ENCODE measurements at regions not wholly inside any gene's neighbourhood (a gene's known extent, or its start where the extent isn't known, plus 50 kb on each side); places are given as distances from the start of the nearest gene placed in this dataset.
"Not testable (repeated sequence)": the region's sequence is repeated elsewhere in the genome, so short reads cannot be mapped to it uniquely, and the experiment has no call there.

DNA sequence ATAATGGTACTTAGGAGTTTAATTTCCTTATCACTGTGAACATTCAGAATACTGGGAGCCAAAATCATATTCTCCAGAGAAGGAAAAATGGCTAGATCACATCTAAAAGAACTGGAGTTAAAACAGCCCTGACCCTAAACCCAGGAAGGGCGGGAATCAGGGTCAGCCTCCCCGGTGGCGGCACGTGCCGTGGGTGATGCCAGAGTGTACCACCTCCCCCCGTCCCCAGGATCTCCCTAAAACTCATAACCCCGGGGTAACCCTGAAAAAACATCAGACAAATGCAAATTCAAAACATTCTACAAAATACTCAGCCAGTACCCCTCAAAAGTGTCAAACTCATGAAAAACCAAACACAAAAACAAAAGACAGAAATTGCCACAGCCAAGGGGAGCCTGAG, 148.3 kb downstream of the DLL1 start:
- Mint-ChIP-seq H3K27ac (ENCODE audit: low read depth) (no peak overlapping the region), H3K4me3 (no peak overlapping the region)

DNA sequence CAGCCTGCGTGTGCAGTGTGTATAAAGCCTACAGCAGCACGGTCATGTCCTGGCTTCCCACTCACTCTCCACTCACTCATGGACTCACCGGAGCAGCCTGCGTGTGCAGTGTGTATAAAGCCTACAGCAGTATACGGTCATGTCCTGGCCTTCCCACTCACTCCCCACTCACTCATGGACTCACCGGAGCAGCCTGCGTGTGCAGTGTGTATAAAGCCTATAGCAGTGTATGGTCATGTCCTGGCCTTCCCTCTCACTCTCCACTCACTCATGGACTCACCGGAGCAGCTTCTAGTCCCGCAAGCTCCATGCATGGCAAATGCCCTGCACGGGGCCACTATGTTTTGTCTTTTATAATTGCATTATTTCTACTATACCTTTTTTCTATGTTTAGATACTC, 149.8 kb downstream of the DLL1 start:
- not testable (repeated sequence) for DNase-seq (ENCODE audit: low spot score in 2 of 2); H3K36me3 Mint-ChIP-seq (ENCODE audit: insufficient read depth); H3K4me3 Mint-ChIP-seq; H3K9me3 Mint-ChIP-seq; H3K27me3 Mint-ChIP-seq; H3K27ac Mint-ChIP-seq (ENCODE audit: low read depth); ATAC-seq (replicated peaks; ENCODE audit: extremely low read depth, poor library complexity, severe bottlenecking)
- peaks cover 15% of the 10 kb centered on the region for H3K4me1 Mint-ChIP-seq

More for the DNA sequence above, 148.3 kb downstream of the DLL1 start:
- no peak for ATAC-seq (replicated peaks; ENCODE audit: extremely low read depth, poor library complexity, severe bottlenecking)
- Mint-ChIP-seq H3K4me1 (peaks cover 28% of the 10 kb centered on the region), H3K27me3 (no peaks in the 10 kb centered on the region), H3K9me3 (peaks cover 8% of the 10 kb centered on the region), H3K36me3 (ENCODE audit: insufficient read depth) (peaks cover 5% of the 10 kb centered on the region)
- DNase-seq (ENCODE audit: low spot score in 2 of 2): no peak

- Mint-ChIP-seq H3K4me3 (no peak overlapping the region), H3K9me3 (peaks cover 8% of the 10 kb centered on the region), H3K4me1 (peaks cover 8% of the 10 kb centered on the region), H3K27me3 (no peaks in the 10 kb centered on the region), H3K36me3 (ENCODE audit: insufficient read depth) (peaks cover 5% of the 10 kb centered on the region), H3K27ac (ENCODE audit: low read depth) (no peak overlapping the region)
- no peak for ATAC-seq (replicated peaks; ENCODE audit: extremely low read depth, poor library complexity, severe bottlenecking)
- no peak for DNase-seq (ENCODE audit: low spot score in 2 of 2)
Measured at GRCh38 chr6:170140129-170140528, 150.7 kb downstream of the DLL1 start.

DNA sequence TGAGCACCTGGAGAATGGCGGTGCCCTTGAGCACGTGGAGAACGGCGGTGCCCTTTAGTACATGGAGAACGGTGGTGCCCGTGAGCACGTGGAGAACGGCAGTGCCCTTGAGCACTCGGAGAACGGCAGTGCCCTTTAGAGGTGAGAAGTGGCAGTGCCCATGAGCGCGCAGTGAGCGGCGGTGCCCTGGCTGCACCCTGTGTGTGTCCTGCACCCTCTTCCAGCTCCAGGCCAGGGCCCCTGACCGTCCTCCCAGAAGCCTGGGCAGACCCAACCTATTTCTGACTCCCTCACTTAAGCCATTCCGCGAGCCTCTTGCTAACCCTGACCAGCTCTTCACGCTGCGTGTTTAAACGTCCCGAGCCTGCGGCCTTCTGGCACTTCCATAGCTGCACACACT, 151.3 kb downstream of the DLL1 start:
- DNase-seq (ENCODE audit: low spot score in 2 of 2) (no peak), ATAC-seq (replicated peaks; ENCODE audit: extremely low read depth, poor library complexity, severe bottlenecking) (no peak)
- Mint-ChIP-seq H3K27me3 (no peaks in the 10 kb centered on the region), H3K36me3 (ENCODE audit: insufficient read depth) (peaks cover 2% of the 10 kb centered on the region), H3K4me1 (peaks cover 2% of the 10 kb centered on the region), H3K27ac (ENCODE audit: low read depth) (no peak overlapping the region), H3K4me3 (no peak overlapping the region), H3K9me3 (peaks cover 3% of the 10 kb centered on the region)

GRCh38 chr6:170139046-170139445, 151.8 kb downstream of the DLL1 start:
- H3K4me1 Mint-ChIP-seq; ATAC-seq (replicated peaks; ENCODE audit: extremely low read depth, poor library complexity, severe bottlenecking); DNase-seq (ENCODE audit: low spot score in 2 of 2); H3K36me3 Mint-ChIP-seq (ENCODE audit: insufficient read depth); H3K27me3 Mint-ChIP-seq; H3K4me3 Mint-ChIP-seq; H3K9me3 Mint-ChIP-seq; H3K27ac Mint-ChIP-seq (ENCODE audit: low read depth): not testable (repeated sequence)

GRCh38 chr6:170137911-170138910, 152.7 kb downstream of the DLL1 start:
- Mint-ChIP-seq H3K27me3 (no peaks in the 10 kb centered on the region), H3K9me3 (no peaks in the 10 kb centered on the region), H3K27ac (ENCODE audit: low read depth) (no peak overlapping the region), H3K4me3 (no peak overlapping the region), H3K4me1 (no peaks in the 10 kb centered on the region), H3K36me3 (ENCODE audit: insufficient read depth) (no peaks in the 10 kb centered on the region)
- ATAC-seq (replicated peaks; ENCODE audit: extremely low read depth, poor library complexity, severe bottlenecking) (no peak), DNase-seq (ENCODE audit: low spot score in 2 of 2) (no peak)

DNA sequence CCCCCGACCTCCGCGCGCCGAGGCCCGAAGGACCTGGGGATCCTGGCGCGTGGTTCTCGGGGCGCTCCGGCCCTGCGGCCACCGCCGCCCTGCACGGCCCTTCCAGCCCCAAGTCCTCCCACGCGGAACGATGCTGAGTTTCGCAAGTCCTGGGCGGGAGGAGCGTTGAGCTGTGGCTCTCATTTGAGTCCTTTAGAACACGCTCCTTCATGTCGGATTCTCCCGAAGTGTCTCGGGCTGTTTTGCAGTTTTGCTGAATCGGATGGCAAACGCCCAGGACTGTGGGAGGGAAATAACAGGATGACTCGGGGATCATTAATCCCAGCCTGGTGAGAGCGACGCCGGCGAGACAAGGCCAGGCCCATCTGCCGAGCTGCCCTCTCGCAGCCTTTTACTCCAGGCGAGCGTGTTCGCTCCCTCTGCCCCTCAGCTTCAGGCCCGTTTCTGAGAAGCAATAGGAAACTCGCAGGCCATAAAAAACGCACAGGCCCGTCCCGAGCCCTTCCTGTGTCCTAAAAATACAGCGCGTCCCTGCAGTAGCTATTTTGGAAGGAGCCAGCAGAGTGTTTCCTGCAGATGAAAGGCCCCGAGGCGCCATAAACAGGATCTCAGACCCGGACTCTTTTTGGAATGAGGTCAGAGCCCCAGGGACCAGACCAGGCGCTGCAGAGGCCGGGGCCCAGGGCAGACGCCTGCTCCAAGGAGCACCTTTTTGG, 153.5 kb downstream of the DLL1 start:
- no peak overlapping the region for H3K4me3 Mint-ChIP-seq
- no peaks in the 10 kb centered on the region for H3K4me1 Mint-ChIP-seq
- no peak for DNase-seq (ENCODE audit: low spot score in 2 of 2)
- no peaks in the 10 kb centered on the region for H3K27me3 Mint-ChIP-seq
- ATAC-seq (replicated peaks; ENCODE audit: extremely low read depth, poor library complexity, severe bottlenecking): no peak
- H3K36me3 Mint-ChIP-seq (ENCODE audit: insufficient read depth): no peaks in the 10 kb centered on the region
- no peaks in the 10 kb centered on the region for H3K9me3 Mint-ChIP-seq
- no peak overlapping the region for H3K27ac Mint-ChIP-seq (ENCODE audit: low read depth)

GRCh38 chr6:170136541-170137175, 154.2 kb downstream of the DLL1 start:
- DNase-seq (ENCODE audit: low spot score in 2 of 2) (no peak), ATAC-seq (replicated peaks; ENCODE audit: extremely low read depth, poor library complexity, severe bottlenecking) (no peak)
- Mint-ChIP-seq H3K27ac (ENCODE audit: low read depth) (no peak overlapping the region), H3K36me3 (ENCODE audit: insufficient read depth) (no peaks in the 10 kb centered on the region), H3K9me3 (no peaks in the 10 kb centered on the region), H3K4me1 (no peaks in the 10 kb centered on the region), H3K4me3 (no peak overlapping the region), H3K27me3 (peaks cover 1% of the 10 kb centered on the region)

DNA sequence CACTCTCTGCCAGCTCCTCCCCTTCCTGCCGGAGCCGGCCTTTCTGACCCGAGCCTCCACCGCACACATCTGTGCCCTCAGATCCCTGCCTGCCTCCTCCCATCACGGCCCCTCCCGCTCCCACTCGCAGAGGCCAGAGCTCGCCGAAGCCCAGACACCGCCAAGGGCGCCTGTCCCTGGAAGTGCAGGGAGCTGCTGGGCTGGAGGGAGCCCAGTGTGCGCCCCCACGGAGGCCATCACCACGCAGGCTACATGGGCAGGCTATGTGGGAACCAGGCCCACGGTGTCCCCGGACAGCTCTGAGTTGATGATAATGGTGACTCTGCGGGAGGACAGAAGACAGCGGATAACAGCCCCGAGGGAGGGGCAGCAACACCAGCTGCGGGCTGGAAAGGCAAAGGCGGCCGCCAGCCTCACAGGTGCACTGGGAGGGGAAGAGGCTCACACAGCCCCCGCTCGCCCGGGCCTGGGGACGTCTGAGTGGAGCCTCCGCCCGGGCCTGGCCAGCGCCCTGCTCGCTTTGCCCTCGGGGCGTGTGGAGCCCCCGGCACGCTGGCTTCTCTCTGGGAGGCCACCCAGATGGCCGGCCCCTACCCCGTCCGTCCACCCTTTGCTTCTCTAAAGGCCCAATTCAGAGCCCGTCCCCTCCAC, 154.9 kb downstream of the DLL1 start:
- Mint-ChIP-seq H3K4me1 (no peaks in the 10 kb centered on the region), H3K27me3 (peaks cover 8% of the 10 kb centered on the region), H3K9me3 (no peaks in the 10 kb centered on the region), H3K27ac (ENCODE audit: low read depth) (no peak overlapping the region), H3K4me3 (no peak overlapping the region), H3K36me3 (ENCODE audit: insufficient read depth) (no peaks in the 10 kb centered on the region)
- DNase-seq (ENCODE audit: low spot score in 2 of 2) (no peak), ATAC-seq (replicated peaks; ENCODE audit: extremely low read depth, poor library complexity, severe bottlenecking) (no peak)

GRCh38 chr6:170135461-170135820, 155.4 kb downstream of the DLL1 start:
- H3K27me3 Mint-ChIP-seq: peaks cover 10% of the 10 kb centered on the region
- no peak overlapping the region for H3K27ac Mint-ChIP-seq (ENCODE audit: low read depth)
- H3K9me3 Mint-ChIP-seq: no peaks in the 10 kb centered on the region
- H3K4me3 Mint-ChIP-seq: no peak overlapping the region
- no peaks in the 10 kb centered on the region for H3K36me3 Mint-ChIP-seq (ENCODE audit: insufficient read depth)
- DNase-seq (ENCODE audit: low spot score in 2 of 2) (no peak), ATAC-seq (replicated peaks; ENCODE audit: extremely low read depth, poor library complexity, severe bottlenecking) (no peak)
- H3K4me1 Mint-ChIP-seq: no peaks in the 10 kb centered on the region

GRCh38 chr6:170134471-170135440, 156.1 kb downstream of the DLL1 start:
- H3K9me3 Mint-ChIP-seq: no peaks in the 10 kb centered on the region
- H3K4me1 Mint-ChIP-seq: no peaks in the 10 kb centered on the region

More at GRCh38 chr6:170134471-170135440, 156.1 kb downstream of the DLL1 start:
- Mint-ChIP-seq H3K27ac (ENCODE audit: low read depth) (no peak overlapping the region), H3K4me3 (no peak overlapping the region), H3K36me3 (ENCODE audit: insufficient read depth) (no peaks in the 10 kb centered on the region), H3K27me3 (peaks cover 10% of the 10 kb centered on the region)
- DNase-seq (ENCODE audit: low spot score in 2 of 2) (no peak), ATAC-seq (replicated peaks; ENCODE audit: extremely low read depth, poor library complexity, severe bottlenecking) (no peak)
